A172 (cell line): ENCODE measurements at regions not wholly inside any gene's neighbourhood (a gene's known extent, or its start where the extent isn't known, plus 50 kb on each side); places are given as distances from the start of the nearest gene placed in this dataset.
"Not testable (repeated sequence)": the region's sequence is repeated elsewhere in the genome, so short reads cannot be mapped to it uniquely, and the experiment has no call there.

Experiments used
- DNase-seq: peaks from one replicate; pipeline ENCODE4 v3.0.0-alpha.2; 2015; ENCODE audit warnings: low spot score

DNA sequence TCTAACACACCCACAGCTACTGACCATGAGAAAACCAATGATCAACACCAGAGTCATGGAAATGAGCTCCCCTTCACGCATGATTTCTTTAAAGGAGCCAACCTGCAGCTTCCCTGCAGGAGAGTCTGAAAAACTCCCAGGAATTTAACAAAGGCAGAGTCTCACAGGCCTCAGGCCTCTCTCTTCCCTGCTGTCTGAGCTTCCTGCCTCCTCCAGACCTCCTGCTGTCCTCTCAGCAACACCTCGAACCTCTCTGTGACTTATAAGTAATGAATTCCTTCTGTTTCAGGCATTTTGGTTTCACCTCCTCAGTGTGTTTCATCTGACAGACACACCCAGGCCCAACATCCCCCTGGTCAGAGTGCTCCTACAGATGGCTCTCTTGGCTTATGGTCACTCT lies 1044.4 kb downstream of the UQCRFS1 start:
- no peak for DNase-seq

DNA sequence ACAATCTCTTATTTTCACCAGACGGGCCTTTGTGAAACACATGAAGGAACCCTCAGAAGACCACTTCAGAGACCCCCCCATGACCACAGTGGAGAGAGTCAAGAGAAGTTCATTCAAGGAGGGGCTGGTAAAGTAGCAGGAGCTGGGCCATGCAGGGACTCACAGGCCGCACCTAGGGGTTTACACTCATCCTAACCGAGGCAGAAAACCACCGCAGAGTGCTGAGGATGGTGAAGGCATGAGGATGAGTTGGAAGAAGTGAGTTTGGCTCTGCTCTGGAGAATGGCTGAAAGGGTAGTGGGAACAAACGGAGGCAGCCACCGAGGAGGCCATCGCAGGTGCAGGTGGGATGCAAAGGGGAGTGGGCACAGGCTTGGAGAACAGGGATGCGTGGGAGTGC lies 1046.9 kb downstream of the UQCRFS1 start:
- DNase-seq, result no peak

DNA sequence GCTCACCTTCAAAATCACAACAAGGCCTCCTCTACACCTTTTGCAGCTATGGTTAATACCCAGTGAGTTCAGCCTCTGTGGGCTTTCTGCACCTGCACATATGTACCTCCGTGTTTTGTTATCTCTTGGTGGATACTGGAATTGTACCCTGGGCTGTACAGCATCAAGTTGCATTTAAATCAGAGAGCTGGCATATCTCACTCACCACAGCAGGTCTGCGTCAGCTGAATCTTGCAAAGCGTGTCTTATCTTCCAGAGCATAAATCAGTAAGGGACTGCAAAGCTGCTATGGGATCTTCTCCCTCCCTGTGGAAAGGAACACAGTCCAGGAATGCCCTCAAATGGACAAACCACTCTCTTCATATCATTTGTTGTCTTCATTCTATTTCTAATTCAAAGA lies 1048.7 kb downstream of the UQCRFS1 start:
- DNase-seq, result no peak

DNA sequence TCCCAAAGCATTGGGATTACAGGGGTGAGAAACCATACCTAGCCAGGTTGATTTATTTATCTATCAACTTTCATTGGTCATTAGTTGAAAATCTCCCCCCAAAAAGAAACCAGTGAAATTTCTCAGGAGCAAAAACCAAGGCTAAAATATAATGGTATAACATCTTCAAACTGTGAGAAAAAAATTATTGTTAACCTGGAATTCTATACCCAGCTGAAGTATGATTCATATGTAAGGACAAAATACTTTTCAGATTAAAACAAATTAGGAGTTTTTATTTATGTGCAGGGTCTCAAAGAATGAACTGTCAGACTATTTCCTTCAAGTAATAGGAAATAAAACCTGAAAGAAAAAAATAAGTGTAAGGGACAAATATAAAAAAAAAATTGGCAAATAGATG lies 1053.9 kb downstream of the UQCRFS1 start:
- DNase-seq, result no peak

DNA sequence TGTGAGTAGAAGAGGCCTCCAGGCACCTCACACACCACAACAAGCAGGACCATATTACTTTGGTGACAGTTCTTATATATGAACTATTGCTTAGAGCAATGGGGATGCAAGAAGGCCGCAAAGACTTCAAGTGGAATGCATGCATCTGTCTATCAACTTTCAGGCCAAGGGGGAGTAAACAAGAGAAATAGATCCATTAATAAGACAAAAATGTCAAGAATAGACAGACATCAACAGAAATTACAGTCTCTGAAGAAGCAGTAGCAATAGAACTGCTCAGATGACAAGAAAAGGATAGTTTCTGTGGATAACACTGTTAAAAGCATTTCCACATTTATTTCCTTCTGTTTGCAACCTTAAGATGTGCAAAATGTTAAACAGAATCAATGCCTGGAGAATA lies 1057.7 kb downstream of the UQCRFS1 start:
- DNase-seq, result no peak

DNA sequence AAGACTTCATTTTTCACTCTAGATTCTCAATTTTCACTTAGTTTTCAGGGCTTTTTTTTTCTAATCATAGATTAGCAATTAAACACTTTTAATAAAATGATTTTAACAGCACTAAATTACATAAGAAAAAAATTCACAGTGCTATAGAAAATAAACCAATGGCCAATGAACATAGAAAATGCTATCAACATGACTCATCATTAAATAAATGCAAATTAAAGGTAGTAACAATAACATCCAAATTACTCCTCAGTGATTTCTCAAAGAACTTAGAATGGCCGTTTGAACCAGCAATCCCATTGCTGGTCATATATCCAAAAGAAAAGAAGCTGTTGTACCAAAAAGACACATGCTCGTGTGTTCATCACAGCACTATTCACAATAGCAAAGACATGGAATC lies 1058.9 kb downstream of the UQCRFS1 start:
- no peak for DNase-seq

DNA sequence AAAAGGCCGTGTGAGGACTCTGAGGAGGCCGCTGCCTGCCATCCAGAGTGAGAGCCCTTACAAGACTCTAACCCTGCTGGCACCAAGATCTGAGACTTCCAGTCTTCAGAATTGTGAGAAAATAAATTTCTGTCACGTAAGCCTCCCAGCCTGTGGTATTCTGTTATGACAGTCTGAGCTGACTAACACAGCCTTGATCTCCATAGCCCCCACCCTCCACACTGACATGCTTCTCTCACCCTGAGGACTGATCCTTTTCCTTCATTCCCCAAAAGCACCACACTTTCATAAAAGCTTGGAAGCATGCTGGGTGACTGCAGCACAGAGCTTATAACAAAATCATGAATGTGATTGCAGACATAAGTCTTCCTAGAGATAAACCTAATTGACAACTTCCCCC lies 1059.8 kb downstream of the UQCRFS1 start:
- DNase-seq, result no peak

DNA sequence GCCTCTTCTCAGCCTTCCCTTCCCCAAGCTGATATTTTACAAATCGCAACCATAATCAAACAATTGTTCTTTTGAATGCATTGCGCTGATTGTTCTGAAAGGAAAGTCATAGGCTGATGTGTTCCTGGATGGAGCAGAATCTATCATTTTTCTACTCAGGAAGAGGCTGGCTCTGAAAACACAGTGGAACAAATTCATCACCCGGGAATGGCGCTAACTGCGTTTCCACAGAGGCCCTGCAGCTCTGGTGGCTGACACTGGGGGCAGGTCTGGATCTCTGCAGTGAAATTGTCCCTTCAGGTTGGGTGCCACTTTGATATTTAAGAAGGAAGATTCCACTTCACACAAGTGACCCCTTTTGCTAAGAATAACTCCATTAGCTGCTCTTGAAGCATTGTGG lies 1060.8 kb downstream of the UQCRFS1 start:
- DNase-seq, result no peak

DNA sequence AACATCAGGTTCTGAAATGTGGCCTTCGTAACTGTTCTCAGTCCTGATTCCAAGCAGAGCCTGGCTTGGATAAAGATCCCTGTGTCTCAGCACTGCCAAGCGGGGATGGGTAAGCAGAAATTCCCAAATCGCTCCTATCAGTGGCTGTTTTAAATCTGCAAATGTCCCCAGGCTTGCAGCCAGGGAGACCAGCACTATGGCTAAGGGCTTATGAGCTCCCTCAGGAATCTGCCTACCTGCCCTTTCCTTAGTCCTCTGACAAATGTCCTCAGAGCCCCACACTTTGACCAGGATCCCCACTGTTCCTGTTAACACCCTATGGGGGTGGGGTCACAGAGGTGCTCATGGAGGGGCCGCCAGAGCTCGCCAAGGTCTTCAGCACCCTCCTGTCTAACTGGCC lies 1062.8 kb downstream of the UQCRFS1 start:
- no peak for DNase-seq

DNA sequence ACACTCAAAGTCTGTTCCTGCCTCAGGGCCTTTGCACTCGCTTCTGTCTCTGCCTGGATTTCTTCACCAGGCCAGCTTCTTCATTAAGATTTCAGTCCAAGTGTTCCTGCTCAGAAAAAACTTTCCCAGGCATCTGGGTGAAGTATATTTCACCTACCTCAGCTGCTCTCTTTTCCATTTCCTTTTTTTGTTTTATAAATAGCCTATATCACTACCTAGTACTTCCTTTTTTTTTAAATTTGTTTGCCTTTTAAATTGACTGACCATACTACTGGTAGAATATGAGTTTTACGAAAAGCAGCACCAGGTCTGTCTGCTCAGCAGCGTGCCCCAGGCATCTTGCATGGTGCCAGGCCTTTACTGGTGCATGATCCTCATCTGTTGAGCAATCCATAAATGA lies 1064.4 kb downstream of the UQCRFS1 start:
- DNase-seq, result no peak

DNA sequence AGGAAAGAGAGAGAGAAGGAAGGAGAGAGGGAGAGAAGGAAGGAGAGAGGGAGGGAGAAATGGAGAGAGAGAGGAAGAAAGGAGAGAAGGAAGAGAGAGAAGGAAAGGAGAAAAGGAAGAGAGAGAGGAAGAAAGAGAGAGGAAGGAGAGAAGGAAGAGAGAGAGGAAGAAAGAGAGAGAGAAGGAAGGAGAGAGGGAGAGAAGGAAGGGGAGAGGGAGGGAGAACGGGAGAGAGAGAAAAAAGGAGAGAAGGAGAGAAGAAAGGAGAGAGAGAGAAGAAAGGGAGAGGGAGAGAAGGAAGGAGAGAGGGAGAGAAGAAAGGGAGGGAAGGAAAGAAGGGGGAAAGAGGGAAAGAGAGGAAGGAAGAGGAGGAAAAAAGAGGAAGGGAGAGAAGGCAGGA lies 1070.7 kb downstream of the UQCRFS1 start:
- no peak for DNase-seq

DNA sequence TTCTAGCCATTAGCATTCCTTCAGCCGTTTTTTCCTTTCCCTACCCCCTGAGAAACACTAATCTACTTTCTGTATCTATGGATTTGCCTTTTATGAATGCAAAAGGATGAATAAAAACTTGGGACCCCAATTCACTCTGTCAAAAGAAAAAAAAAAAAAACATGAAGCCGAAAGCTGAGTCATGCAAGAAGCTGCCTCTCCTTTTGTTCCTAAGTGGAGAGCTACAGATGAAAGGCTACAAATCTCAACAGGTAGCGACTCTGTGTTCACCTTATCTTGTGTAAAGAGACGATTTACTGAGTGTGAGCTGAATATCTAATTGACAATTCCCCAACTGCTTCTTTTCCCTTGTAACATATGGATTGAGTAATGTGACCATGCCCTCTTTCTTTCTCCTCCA lies 1072.8 kb downstream of the UQCRFS1 start:
- no peak for DNase-seq

DNA sequence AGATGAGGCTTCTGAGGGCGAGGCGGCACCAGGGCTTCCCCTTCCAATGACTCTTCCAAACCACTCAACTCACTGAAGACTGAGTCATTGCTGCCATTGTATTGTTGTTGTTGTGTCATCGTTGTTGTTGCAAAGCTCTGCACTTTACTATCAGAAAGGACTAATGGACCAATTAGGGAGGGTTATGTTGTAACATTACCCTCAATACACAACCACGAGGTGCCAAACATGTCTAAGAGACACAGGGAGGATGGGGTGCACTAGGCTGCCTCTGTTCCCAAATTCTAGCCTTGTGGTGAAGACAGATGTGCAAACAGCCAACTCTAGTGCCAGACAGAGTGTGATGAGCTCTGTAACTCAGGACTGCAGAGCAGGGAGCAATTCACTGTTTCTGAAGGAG lies 1075.2 kb downstream of the UQCRFS1 start:
- DNase-seq, result no peak

DNA sequence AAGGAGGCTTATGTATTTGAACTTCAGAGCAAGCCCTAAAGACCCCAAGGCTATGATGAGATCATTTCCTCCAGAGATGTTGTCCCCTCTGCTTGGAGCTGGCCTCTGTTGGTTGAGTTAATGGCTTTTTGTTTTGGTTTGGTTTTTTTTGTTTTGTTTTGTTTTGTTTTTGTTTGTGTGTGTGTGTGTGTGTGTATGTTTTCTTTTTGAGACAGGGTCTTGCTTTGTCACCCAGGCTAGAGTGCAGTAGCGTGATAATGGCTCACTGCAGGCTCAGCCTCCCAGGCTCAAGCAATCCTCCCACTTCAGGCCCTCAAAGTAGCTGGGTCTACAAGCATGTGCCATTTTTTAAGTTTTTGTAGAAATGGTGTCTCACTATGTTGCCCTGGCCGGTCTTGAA lies 1076.2 kb downstream of the UQCRFS1 start:
- no peak for DNase-seq

DNA sequence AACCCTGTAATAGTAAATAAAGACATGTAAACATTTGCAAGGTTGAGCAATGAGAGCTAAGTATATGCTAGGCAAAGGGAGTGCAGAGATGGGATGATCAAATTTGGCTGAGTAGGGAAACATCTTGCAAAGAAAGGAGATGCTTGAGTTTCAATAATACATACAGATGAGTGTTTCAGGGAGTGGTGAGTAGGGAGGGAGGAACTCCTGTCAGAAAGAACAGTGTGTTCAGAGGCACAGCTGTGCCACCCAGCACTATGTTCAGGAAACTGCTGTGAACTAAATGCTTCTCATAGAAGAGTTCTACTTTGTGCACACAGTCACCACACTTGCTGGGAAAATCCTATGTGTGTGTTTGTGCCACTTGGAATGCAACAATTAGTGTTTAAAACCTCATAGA lies 1077.1 kb downstream of the UQCRFS1 start:
- DNase-seq, result no peak

DNA sequence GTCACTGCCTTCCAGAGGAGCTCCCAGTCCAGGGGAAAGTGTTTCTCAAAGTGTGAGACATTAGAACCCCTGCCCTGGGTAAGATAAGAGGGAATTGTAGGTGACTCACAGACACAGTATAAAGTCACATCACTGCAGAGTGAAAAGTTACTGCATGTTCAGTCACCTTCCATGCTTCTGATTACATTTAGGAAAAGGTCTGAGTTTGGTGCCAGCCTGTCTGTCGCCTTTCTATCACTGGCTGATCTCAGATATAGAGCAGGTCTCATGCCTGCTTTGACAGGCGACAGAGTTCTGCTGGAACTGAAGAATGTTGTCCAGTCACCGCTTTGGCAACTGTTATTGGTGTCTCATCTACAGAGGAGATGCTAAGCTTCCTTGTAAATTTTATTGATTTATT lies 1078.6 kb downstream of the UQCRFS1 start:
- no peak for DNase-seq

DNA sequence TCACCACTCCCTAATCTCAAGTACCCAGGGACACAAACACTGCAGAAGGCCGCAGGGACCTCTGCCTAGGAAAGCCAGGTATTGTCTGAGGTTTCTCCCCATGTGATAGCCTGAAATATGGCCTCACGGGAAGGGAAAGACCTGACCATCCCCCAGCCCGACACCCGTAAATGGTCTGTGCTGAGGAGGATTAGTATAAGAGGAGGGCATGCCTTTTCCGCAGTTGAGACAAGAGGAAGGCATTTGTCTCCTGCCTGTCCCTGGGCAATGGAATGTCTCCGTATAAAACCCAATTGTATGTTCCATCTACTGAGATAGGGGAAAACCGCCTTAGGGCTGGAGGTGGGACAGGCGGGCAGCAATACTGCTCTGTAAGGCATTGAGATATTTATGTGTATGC lies 1082.1 kb downstream of the UQCRFS1 start:
- DNase-seq, result not testable (repeated sequence)

DNA sequence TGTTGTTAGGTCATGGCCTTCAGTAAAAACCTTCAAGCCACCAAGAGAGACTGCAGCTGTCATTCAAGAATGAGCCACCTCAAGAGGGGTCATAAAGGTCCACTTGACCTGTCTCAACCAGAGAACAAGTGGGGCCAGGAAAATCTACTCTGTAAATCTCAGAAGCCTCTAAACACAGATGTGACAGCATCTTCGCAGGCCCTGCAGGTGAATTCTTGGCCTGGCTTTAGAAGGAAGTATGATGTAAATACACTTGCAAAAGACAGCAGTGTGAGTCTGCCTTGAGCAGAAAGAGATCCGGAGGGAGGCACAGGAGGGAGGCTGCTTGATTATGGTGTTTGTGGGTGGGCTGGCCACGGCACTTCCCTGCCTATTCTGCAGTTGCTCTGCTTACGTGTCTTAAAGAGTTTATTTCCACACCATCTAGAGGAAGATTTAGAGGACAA lies 1082.9 kb downstream of the UQCRFS1 start:
- no peak for DNase-seq

DNA sequence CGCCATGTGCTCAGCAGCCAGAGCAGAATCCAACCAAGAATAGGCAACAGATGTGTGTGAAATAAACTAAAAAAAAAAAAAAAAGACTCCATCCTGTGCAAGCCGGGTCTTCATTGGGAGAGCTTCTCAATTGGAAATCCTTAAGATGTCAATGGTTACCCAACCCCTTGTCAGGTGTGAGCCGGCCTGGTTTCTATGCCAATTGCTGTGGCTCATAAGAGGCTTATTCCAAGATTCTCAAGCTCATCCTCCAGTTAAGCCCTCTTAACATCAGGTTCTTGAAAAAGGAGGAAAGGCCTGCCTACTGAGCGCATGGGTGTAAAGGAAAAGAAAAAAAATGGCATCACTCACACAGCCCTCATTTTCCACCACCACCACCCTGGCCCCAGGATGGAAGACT lies 1084.6 kb downstream of the UQCRFS1 start:
- no peak for DNase-seq

DNA sequence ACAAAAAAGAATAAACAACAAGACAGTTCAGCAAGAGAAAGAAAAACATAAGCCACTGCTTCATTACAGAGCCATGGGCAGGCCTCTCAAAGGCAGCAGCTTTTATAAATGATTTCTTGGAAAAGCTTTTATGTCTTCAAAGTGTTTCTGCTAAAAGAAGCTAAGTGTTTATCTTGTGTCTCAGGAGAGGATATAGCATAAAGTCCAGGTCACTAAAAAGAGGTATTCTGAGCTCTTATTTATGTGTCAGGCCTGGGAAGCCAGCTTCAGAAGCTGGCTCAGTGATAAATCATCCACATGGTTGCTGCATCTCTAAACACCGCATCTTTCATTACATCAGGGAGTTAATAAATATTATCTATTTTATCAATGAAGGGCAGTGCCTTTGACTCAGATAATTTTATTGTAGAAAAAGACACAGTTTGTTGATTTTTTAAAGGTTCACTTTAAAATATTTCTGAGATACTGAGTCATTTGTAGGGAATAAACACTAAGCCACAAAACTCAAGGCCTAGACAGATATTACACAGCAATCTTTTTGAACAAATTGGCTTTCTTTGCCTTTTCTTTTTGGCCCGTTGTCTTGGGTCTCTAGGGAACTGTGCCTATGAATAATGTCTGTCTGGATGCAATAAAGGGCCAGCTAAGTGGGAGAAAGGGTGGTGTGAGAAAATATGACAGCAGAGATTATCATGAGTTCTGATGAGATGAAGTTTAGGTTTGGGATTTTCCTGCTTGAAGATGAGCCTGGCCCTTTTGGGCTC lies 1086.6 kb downstream of the UQCRFS1 start:
- DNase-seq, result no peak

DNA sequence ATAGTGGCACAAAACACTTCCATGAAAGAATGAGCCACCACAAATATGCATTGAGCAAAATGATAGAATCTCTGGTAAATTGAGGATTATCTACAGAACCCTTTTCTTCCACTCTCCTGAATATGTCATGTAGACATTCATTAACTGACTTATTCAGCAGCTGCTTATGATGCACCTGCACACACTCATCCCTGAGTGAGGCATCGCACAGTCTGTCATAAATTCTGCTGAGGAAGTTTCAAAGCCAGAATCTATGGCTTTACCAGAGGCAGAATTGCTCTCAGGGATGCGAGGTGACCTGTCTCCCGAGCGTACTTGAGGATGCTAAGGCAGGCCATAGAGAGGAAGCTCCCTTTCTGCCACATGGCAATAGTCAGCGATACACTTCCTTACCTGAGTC lies 1090.2 kb downstream of the UQCRFS1 start:
- no peak for DNase-seq

DNA sequence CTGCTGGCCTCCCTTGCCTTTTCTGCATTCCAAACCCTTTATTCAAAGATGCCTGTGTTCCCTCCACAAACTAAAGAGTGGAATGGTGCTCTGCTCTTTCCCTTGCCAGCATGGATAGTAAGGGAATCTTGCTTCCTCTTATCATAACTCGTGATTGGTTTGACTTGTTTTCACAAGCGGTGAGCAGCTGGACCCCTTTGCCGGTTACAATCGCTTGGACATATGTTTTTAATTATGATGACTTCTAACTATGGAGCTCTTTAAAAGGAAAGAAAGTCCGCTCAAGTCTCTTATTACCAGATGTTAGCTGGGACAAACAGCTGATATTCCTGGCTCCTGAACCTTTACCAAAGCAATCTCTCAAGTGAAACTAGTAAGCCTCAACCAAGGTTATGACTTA lies 1094.7 kb downstream of the UQCRFS1 start:
- no peak for DNase-seq

DNA sequence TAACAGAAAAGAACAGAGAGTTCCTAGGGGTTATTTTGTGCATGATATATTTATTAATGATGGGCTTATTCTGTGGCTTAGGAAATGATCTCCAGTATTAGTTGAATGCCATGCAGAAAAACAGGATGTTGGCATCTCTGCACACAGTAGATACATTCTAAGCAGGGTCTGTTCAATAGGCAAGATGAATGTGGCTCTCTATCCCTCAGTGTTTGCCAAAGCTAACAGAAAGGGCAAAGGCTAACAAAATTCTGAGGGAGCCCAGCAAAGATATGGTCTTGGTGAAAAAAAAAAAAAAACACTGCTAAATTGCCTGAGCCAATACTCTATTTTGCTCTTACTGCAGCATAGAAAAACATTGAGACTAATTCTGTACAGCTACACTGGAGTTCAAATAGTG lies 1095.8 kb downstream of the UQCRFS1 start:
- no peak for DNase-seq

DNA sequence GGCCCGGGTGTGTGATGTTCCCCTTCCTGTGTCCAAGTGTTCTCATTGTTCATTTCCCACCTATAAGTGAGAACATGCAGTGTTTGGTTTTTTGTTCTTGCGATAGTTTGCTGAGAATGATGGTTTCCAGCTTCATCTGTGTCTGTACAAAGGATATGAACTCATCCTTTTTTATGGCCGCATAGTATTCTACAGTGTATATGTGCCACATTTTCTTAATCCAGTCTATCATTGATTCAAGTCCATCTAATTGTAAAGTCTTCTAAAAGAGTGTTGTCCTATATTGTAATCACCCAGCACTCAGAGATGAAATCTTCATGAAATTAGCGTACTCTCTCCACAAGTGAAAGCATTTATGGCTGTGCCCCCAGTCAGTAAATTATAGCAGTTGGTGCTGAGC lies 1096.6 kb downstream of the UQCRFS1 start:
- not testable (repeated sequence) for DNase-seq
